ENCODE measurements at regions not wholly inside any gene's neighbourhood (a gene's known extent, or its start where the extent isn't known, plus 50 kb on each side); places are given as distances from the start of the nearest gene placed in this dataset.

DNA sequence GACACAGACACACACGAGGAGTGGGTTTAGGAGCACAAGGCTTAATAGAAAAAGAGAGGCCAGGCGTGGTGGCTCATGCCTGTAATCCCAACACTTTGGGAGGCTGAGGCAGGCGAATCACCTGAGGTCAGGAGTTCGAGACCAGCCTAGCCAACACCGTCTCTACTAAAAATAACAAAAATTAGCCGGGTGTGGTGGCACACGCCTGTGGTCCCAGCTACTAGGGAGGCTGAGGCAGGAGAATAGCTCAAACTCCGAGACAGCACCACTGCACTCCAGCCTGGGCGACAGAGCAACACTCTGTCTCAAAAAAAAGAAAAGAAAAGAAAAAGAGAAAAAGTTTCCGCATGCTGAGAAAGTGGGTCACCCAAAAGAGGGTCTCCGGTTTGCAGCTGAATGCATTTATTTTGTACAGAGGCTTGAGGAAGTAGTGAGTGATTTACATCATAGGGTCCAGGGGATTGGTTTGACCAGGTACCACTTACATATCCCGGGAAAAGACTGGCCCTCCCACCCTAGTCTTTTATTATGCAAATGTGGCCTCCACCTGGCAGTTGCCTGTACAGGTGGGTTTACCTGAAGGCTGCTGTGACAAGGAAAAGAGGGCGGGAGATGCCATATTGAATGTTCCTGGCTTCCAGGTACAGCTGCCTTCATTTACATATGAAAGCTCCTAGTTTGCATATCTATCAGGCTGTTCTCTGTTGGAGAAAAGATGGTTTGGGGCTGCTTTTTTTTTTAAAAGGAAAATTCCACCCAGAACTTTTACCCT lies 366.2 kb upstream of the GRAMD2B start:
- TF ChIP-seq, protein P1, sequence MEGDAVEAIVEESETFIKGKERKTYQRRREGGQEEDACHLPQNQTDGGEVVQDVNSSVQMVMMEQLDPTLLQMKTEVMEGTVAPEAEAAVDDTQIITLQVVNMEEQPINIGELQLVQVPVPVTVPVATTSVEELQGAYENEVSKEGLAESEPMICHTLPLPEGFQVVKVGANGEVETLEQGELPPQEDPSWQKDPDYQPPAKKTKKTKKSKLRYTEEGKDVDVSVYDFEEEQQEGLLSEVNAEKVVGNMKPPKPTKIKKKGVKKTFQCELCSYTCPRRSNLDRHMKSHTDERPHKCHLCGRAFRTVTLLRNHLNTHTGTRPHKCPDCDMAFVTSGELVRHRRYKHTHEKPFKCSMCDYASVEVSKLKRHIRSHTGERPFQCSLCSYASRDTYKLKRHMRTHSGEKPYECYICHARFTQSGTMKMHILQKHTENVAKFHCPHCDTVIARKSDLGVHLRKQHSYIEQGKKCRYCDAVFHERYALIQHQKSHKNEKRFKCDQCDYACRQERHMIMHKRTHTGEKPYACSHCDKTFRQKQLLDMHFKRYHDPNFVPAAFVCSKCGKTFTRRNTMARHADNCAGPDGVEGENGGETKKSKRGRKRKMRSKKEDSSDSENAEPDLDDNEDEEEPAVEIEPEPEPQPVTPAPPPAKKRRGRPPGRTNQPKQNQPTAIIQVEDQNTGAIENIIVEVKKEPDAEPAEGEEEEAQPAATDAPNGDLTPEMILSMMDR (IDR thresholded peaks at IDR 0.05; ENCODE audit: extremely low read depth in 1 of 2, insufficient read depth in 1 of 2, low read depth in 1 of 2, low read length in 2 of 2), result no peak
- TF ChIP-seq EZH2 (IDR thresholded peaks at IDR 0.05; ENCODE audit: borderline replicate concordance, low read depth, low read length, severe bottlenecking) (no peak), MYC (IDR thresholded peaks at IDR 0.05; ENCODE audit: low read depth, low read length) (no peak), JUN (IDR thresholded peaks at IDR 0.05; ENCODE audit: borderline replicate concordance, insufficient read depth, insufficient read length, low read depth) (no peak), POLR2A (IDR thresholded peaks at IDR 0.05; ENCODE audit: low read depth, low read length) (no peak), POLR2AphosphoS5 (IDR thresholded peaks at IDR 0.05; ENCODE audit: insufficient read depth, low read depth, low read length) (no peak), GATA2 (IDR thresholded peaks at IDR 0.05; ENCODE audit: insufficient read depth, insufficient read length, low read depth, low read length) (no peak), FOS (IDR thresholded peaks at IDR 0.05; ENCODE audit: borderline replicate concordance, insufficient read depth, low read length) (no peak)
- TF ChIP-seq, protein P2, sequence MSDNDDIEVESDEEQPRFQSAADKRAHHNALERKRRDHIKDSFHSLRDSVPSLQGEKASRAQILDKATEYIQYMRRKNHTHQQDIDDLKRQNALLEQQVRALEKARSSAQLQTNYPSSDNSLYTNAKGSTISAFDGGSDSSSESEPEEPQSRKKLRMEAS (IDR thresholded peaks at IDR 0.05; ENCODE audit: insufficient read depth, insufficient read length), result no peak

Measured in endothelial cell of umbilical vein (primary cell).